ENCODE measurements at regions not wholly inside any gene's neighbourhood (a gene's known extent, or its start where the extent isn't known, plus 50 kb on each side); places are given as distances from the start of the nearest gene placed in this dataset.

DNA sequence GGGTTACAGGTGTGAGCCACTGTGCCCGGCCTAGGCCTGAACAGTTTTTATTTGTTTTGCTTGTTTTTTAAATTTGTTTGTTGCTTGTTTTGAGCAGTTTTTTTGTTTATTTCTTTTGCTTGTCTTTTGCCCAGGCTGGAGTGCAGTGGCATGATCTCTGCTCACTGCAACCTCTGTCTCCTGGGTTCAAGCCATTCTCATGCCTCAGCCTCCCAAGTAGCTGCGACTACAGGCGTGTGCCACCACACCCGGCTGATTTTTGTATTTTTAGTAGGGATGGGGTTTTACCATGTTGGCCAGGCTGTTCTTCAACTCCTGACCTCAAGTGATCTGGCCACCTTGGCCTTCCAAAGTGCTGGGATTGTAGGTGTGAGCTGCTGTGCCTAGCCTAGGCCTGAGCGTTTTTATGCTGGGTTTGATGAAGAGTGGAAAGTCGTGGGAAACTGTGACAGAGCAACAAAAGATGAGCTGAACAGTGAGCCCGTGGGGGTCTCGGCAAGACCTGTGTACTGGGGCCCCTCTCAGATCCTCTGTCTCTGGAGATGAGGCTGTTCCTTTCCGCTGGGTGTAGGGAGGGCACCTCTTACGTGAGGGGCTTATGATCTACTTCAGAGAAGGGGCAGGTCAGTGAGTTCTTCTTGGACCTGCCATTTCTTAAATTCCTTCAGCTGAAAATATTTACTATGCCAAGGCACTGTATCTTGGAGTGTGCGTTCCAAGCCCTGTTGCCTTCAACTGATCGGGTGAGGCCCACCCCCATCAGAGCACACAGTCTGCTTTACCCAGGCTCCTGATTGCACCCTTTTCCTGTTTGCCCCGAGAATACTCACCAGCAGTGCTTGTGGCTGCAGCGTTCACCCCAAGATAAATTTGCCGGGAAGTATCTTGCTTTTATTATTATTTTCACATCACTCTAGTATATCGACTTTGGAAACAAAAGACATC lies 322.1 kb downstream of the SEC14L1 start:
- peaks cover 74% of the 10 kb centered on the region for H3K79me2 ChIP-seq (ENCODE audit: low read length)
- no peak overlapping the region for H3K4me2 ChIP-seq (ENCODE audit: low read length)
- peaks cover 12% of the 10 kb centered on the region; the same call in 1 of the 2 replicates for H3K4me1 ChIP-seq (ENCODE audit: insufficient read depth, low read length)
- no peaks in the 10 kb centered on the region for H3F3A ChIP-seq (ENCODE audit: low read length, unreplicated experiment)
- no TSS peak for BruUV-seq (replicated peaks)
- H3K9me3 ChIP-seq (ENCODE audit: low read length): no peaks in the 10 kb centered on the region
- ChIA-PET CTCF (no interaction called here), POLR2A (ENCODE audit: unreplicated experiment) (no interaction called here)
- no peak overlapping the region for H2AFZ ChIP-seq (ENCODE audit: low read length)
- intact Hi-C loops (cut with micrococcal nuclease): no loop called here
- H3K27me3 ChIP-seq (ENCODE audit: low read length): no peaks in the 10 kb centered on the region
- no peaks in the 10 kb centered on the region for H3K9me2 ChIP-seq (replicated peaks; ENCODE audit: low read length)
- DNase-seq: no peak
- H3K27ac ChIP-seq (ENCODE audit: low read length): no peak overlapping the region
- H3K36me3 ChIP-seq (ENCODE audit: low read depth, low read length): peaks cover 3% of the 10 kb centered on the region; the same call in 1 of the 2 replicates
- H3K4me3 ChIP-seq (ENCODE audit: low read length): no peak overlapping the region
- peaks cover 9% of the 10 kb centered on the region; the same call in 1 of the 2 replicates for H4K20me1 ChIP-seq (ENCODE audit: low read length)
- ATAC-seq: no peak
- TF ChIP-seq, protein P1, sequence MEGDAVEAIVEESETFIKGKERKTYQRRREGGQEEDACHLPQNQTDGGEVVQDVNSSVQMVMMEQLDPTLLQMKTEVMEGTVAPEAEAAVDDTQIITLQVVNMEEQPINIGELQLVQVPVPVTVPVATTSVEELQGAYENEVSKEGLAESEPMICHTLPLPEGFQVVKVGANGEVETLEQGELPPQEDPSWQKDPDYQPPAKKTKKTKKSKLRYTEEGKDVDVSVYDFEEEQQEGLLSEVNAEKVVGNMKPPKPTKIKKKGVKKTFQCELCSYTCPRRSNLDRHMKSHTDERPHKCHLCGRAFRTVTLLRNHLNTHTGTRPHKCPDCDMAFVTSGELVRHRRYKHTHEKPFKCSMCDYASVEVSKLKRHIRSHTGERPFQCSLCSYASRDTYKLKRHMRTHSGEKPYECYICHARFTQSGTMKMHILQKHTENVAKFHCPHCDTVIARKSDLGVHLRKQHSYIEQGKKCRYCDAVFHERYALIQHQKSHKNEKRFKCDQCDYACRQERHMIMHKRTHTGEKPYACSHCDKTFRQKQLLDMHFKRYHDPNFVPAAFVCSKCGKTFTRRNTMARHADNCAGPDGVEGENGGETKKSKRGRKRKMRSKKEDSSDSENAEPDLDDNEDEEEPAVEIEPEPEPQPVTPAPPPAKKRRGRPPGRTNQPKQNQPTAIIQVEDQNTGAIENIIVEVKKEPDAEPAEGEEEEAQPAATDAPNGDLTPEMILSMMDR (conservative IDR thresholded peaks at IDR 0.05; ENCODE audit: low read depth, low read length): no peak
- no peak for TF ChIP-seq EZH2 (IDR thresholded peaks at IDR 0.05; ENCODE audit: low read length, unreplicated experiment)
- no peak for TF ChIP-seq EZH2phosphoT487 (IDR thresholded peaks at IDR 0.05; ENCODE audit: borderline replicate concordance, low read length)
- no peak overlapping the region for H3K9ac ChIP-seq (ENCODE audit: low read length)

DNA sequence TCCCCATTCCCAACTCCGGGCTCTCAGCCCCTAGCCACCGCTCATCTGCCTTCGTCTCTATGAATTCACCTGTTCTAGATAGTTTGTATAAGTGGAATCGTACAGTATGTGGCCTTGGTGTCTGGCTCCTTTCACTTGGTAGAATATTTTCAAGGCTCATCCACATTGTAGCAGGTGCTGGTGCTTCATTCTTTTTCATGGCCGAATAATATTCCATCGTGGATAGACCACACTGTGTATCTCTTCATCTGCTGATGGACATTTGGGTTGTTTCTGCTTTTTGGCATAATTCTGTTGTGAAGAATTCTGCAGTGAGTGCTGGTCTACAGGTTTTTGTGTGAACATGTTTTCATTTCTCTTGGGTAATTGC lies 324.2 kb downstream of the SEC14L1 start:
- Histone ChIP-seq H3K4me3 (ENCODE audit: low read length) (no peak overlapping the region), H3K4me1 (ENCODE audit: insufficient read depth, low read length) (peaks cover 13% of the 10 kb centered on the region), H3K79me2 (ENCODE audit: low read length) (peaks cover 79% of the 10 kb centered on the region), H3K27me3 (ENCODE audit: low read length) (no peaks in the 10 kb centered on the region), H3K9me2 (replicated peaks; ENCODE audit: low read length) (no peaks in the 10 kb centered on the region), H3K9ac (ENCODE audit: low read length) (no peak overlapping the region), H3K27ac (ENCODE audit: low read length) (0 out of 2 replicates have a peak overlapping the region, but pooled peaks have one; percentile 17), H2AFZ (ENCODE audit: low read length) (no peak overlapping the region), H3K4me2 (ENCODE audit: low read length) (peak overlapping the region; percentile 29; the same call in 1 of the 2 replicates), H3K36me3 (ENCODE audit: low read depth, low read length) (peaks cover 16% of the 10 kb centered on the region), H3K9me3 (ENCODE audit: low read length) (no peaks in the 10 kb centered on the region), H3F3A (ENCODE audit: low read length, unreplicated experiment) (no peaks in the 10 kb centered on the region), H4K20me1 (ENCODE audit: low read length) (peaks cover 8% of the 10 kb centered on the region; the same call in 1 of the 2 replicates)
- intact Hi-C loops (cut with micrococcal nuclease): no loop called here
- no peak for ATAC-seq
- ChIA-PET CTCF (no interaction called here), POLR2A (ENCODE audit: unreplicated experiment) (interaction anchor here (0.6 kb wide), 1 partner anchor 199 kb away, joined by 4 read pairs; no protein-coding TSS in a partner anchor)
- DNase-seq: no peak
- TF ChIP-seq, protein P1 (conservative IDR thresholded peaks at IDR 0.05; ENCODE audit: low read depth, low read length): no peak
- TF ChIP-seq EZH2phosphoT487 (IDR thresholded peaks at IDR 0.05; ENCODE audit: borderline replicate concordance, low read length): no peak
- TF ChIP-seq EZH2 (IDR thresholded peaks at IDR 0.05; ENCODE audit: low read length, unreplicated experiment): no peak
- no TSS peak for BruUV-seq (replicated peaks)

Measured in PC-3 (cell line).